Jurkat, Clone E6-1 (cell line): ENCODE measurements at regions not wholly inside any gene's neighbourhood (a gene's known extent, or its start where the extent isn't known, plus 50 kb on each side); places are given as distances from the start of the nearest gene placed in this dataset.

ENCODE experiments used
- DNase-seq: peaks from one replicate; pipeline ENCODE4 v3.0.0-alpha.2; 2011; ENCODE audit warnings: low read depth, low spot score
- H3K4me3 ChIP-seq: 2 replicates; pipeline ENCODE4 v1.5.1; 2011; ENCODE audit warnings: mild to moderate bottlenecking, low read length, control low read depth, moderate library complexity

GRCh38 chr5:116365006-116365496 lies 209.6 kb downstream of the SEMA6A start:
- no peak overlapping the region for H3K4me3 ChIP-seq
- no peak for DNase-seq

GRCh38 chr5:116363780-116364179 lies 210.8 kb downstream of the SEMA6A start:
- DNase-seq, result no peak
- H3K4me3 ChIP-seq, result no peak overlapping the region

GRCh38 chr5:116361979-116362577 lies 212.5 kb downstream of the SEMA6A start:
- no peak overlapping the region for H3K4me3 ChIP-seq
- DNase-seq, result no peak

- no peak overlapping the region for H3K4me3 ChIP-seq
- no peak for DNase-seq
Observed at GRCh38 chr5:116361171-116361967, 213.3 kb downstream of the SEMA6A start.

- no peak overlapping the region for H3K4me3 ChIP-seq
- no peak for DNase-seq
Observed at GRCh38 chr5:116360008-116360853, 214.4 kb downstream of the SEMA6A start.

GRCh38 chr5:116359592-116359991 lies 215.0 kb downstream of the SEMA6A start:
- H3K4me3 ChIP-seq, result no peak overlapping the region
- DNase-seq, result no peak

GRCh38 chr5:116358911-116359418 lies 215.7 kb downstream of the SEMA6A start:
- no peak overlapping the region for H3K4me3 ChIP-seq
- no peak for DNase-seq

GRCh38 chr5:116358015-116358523 lies 216.6 kb downstream of the SEMA6A start:
- no peak for DNase-seq
- no peak overlapping the region for H3K4me3 ChIP-seq

GRCh38 chr5:116355819-116356601 lies 218.6 kb downstream of the SEMA6A start:
- no peak for DNase-seq
- no peak overlapping the region for H3K4me3 ChIP-seq

- H3K4me3 ChIP-seq, result no peak overlapping the region
- no peak for DNase-seq
Observed at GRCh38 chr5:116354699-116355098, 219.9 kb downstream of the SEMA6A start.

GRCh38 chr5:116347657-116348056 lies 227.0 kb downstream of the SEMA6A start:
- H3K4me3 ChIP-seq, result no peak overlapping the region
- no peak for DNase-seq

- no peak for DNase-seq
- H3K4me3 ChIP-seq, result no peak overlapping the region
Observed at GRCh38 chr5:116343961-116344360, 230.7 kb downstream of the SEMA6A start.
